Lower leg skin (tissue), 3 donors: ENCODE measurements at regions not wholly inside any gene's neighbourhood (a gene's known extent, or its start where the extent isn't known, plus 50 kb on each side); places are given as distances from the start of the nearest gene placed in this dataset.

ENCODE experiments used
- CTCF ChIP-seq, 3 donors: fragments of 450-650 bp; IDR thresholded peaks; one replicate each; pipeline ENCODE4 v1.5.1; 2016; ENCODE audit warnings: antibody characterized with exemption in 3 of 3, mild to moderate bottlenecking in 3 of 3, moderate library complexity in 2 of 3
- POLR2A ChIP-seq, 2 donors: fragments of 450-650 bp; IDR thresholded peaks; one replicate each; pipeline ENCODE4 v1.6.1; 2016 to 2017; ENCODE audit warnings: antibody characterized with exemption in 2 of 2, mild to moderate bottlenecking in 1 of 2, moderate library complexity in 1 of 2

- no peak for TF ChIP-seq CTCF (IDR thresholded peaks at IDR 0.05)
- TF ChIP-seq POLR2A (IDR thresholded peaks at IDR 0.05), result no peak
Observed at GRCh38 chr12:24661657-24662096, 287.2 kb downstream of the BCAT1 start.
